Thoracic aorta (tissue), 2 donors: ENCODE measurements at regions not wholly inside any gene's neighbourhood (a gene's known extent, or its start where the extent isn't known, plus 50 kb on each side); places are given as distances from the start of the nearest gene placed in this dataset.

Experiments
- ATAC-seq: fragments of 150-250 bp; one replicate; pipeline ENCODE4 v1.8.0; 2017; ENCODE audit warnings: low read depth; ENCODE audit not compliant: insufficient number of reproducible peaks, low FRiP score
- DNase-seq: peaks from one replicate; pipeline ENCODE4 v3.0.0-alpha.2; 2020; ENCODE audit warnings: low spot score
- H3K27ac ChIP-seq, 2 donors: fragments of 200-600 bp; sonication (generic); 1 replicate in 1 of 2; 2 replicates in 1 of 2; pipeline ENCODE4 v1.5.1; 2016; ENCODE audit warnings: mild to moderate bottlenecking in 2 of 2, moderate library complexity in 2 of 2
- H3K27me3 ChIP-seq: fragments of 200-600 bp; sonication (generic); replicated peaks from 2 replicates; pipeline ENCODE4 v1.6.0; 2016; ENCODE audit warnings: mild to moderate bottlenecking; ENCODE audit not compliant: insufficient read depth
- H3K36me3 ChIP-seq: fragments of 200-600 bp; sonication (generic); one replicate; pipeline ENCODE4 v1.5.1; 2016
- H3K4me1 ChIP-seq, 2 donors: fragments of 200-600 bp; sonication (generic); 1 replicate in 1 of 2; 2 replicates in 1 of 2; pipeline versions ENCODE4 v1.5.1 to v1.6.0; 2016; ENCODE audit warnings: low read depth in 2 of 2, mild to moderate bottlenecking in 1 of 2; ENCODE audit not compliant: control insufficient read depth in 1 of 2
- H3K4me3 ChIP-seq: fragments of 200-600 bp; sonication (generic); 2 replicates; pipeline ENCODE4 v1.5.1; 2016; ENCODE audit warnings: mild to moderate bottlenecking
- H3K9me3 ChIP-seq: fragments of 200-600 bp; sonication (generic); 2 replicates; pipeline ENCODE4 v1.5.1; 2016
- TF ChIP-seq, protein P1 (sequence below): fragments of 200-600 bp; sonication (generic); IDR thresholded peaks from one replicate; pipeline ENCODE4 v1.5.1; 2019; ENCODE audit warnings: antibody characterized with exemption

DNA sequence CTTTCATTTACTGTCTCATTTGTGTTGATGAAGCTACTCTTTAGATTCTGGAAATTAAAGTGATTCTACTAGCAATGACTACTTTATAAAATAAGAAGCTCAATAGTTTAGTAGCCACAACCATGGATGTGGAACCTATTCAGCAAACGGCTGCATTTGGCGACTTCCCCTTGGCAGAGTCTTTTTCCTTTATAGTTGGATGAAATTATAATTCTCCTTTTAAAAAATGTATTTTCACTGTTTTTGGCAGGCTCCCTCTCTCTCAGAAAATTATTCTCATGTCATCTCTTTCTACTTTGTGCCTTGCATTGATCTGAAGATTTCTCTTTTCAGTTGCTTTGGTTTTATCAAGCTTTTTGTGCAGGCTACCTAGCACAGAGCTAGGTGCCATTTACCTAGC, 50.6 kb upstream of the KCNN2 start:
- Histone ChIP-seq H3K36me3 (no peaks in the 10 kb centered on the region), H3K27me3 (no peaks in the 10 kb centered on the region), H3K9me3 (no peaks in the 10 kb centered on the region), H3K4me1 (no peaks in the 10 kb centered on the region), H3K4me3 (no peak overlapping the region), H3K27ac (no peak overlapping the region)
- no peak for ATAC-seq
- TF ChIP-seq, protein P1, sequence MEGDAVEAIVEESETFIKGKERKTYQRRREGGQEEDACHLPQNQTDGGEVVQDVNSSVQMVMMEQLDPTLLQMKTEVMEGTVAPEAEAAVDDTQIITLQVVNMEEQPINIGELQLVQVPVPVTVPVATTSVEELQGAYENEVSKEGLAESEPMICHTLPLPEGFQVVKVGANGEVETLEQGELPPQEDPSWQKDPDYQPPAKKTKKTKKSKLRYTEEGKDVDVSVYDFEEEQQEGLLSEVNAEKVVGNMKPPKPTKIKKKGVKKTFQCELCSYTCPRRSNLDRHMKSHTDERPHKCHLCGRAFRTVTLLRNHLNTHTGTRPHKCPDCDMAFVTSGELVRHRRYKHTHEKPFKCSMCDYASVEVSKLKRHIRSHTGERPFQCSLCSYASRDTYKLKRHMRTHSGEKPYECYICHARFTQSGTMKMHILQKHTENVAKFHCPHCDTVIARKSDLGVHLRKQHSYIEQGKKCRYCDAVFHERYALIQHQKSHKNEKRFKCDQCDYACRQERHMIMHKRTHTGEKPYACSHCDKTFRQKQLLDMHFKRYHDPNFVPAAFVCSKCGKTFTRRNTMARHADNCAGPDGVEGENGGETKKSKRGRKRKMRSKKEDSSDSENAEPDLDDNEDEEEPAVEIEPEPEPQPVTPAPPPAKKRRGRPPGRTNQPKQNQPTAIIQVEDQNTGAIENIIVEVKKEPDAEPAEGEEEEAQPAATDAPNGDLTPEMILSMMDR = no peak
- DNase-seq = no peak

DNA sequence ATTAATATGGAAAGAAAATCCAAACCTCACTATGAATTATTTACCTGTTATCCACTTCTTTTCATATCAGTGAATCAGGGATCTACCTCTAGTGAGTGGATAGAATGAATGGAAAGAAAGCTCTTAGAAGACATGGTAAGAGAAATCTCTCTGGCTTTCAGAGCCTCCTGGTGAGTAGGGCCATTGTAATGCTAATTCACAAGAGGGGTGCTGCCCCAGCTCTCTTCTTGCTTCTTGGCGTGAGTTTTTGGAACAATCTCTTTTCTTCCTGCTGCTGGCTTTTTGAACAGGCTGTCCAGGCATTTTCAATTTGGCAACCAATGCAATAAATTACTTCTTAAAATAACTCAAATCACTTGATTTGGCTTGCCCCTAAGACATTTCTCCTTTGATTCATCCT, 49.9 kb upstream of the KCNN2 start:
- Histone ChIP-seq H3K4me3 (no peak overlapping the region), H3K4me1 (no peaks in the 10 kb centered on the region), H3K36me3 (no peaks in the 10 kb centered on the region), H3K27ac (no peak overlapping the region), H3K27me3 (no peaks in the 10 kb centered on the region), H3K9me3 (no peaks in the 10 kb centered on the region)
- TF ChIP-seq, protein P1 = no peak
- no peak for DNase-seq
- no peak for ATAC-seq
